T-helper 2 cell (primary cell): ENCODE measurements at regions not wholly inside any gene's neighbourhood (a gene's known extent, or its start where the extent isn't known, plus 50 kb on each side); places are given as distances from the start of the nearest gene placed in this dataset.
"Not testable (repeated sequence)": the region's sequence is repeated elsewhere in the genome, so short reads cannot be mapped to it uniquely, and the experiment has no call there.

ENCODE experiments used
- DNase-seq, 5 experiments: peaks; one replicate each; pipeline versions ENCODE4 v3.0.0 to v3.0.0-alpha.2; 2012 to 2022

DNA sequence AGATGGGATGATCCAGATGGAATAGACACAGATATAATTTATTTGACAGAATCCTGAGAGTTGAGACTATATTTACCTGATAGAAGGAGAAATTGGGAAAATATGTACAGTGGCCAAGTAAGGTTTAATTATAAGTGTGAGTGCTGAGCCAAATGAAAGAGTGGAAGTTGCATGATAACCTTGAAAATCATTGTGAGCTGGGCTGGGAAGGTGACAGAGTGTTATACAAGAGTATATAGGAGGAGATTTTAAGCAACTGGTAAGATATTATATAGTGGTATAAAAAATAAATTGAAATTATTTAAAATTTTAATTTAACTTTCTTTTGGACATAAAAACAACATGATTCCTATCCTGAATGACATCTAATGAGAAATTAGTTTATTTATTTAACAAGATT lies 340.8 kb downstream of the NUP35 start:
- no peak for DNase-seq

DNA sequence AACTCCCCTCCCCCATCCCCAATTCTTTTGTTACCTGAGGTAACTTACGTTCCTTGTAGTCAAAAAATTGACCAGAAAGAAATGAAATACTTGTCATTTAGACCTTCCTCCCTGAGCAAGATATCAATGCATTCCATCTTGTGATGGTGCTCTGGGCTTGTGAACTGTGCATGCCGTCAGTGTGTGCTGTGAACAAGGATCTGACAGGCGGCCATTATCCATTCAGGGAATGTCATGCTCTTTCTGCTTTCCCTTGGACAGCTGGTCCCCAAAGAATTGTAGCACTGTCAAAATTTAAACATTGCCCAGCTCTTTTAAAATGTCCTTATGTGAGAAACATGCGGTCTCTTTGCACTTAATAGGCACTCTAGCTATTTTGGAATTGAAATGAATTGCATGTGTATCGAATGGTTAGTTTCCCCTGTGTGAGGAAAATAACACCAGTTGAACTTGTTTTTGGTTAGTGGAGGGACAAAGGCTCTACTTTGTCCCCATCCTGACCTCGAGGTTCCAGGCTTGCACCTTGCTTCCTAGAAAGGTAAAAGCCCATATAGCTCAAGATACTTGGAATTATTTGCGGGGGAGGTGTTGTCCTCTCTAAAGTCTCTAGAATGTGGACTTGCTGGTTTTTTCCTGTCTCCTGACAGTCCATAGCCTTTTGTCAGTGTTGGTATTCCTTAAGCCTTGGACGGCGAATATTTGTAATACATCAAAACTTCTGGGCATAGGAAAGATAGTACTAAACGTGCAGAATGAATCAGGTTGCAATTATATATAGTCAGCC lies 350.9 kb downstream of the NUP35 start:
- DNase-seq: no peak

DNA sequence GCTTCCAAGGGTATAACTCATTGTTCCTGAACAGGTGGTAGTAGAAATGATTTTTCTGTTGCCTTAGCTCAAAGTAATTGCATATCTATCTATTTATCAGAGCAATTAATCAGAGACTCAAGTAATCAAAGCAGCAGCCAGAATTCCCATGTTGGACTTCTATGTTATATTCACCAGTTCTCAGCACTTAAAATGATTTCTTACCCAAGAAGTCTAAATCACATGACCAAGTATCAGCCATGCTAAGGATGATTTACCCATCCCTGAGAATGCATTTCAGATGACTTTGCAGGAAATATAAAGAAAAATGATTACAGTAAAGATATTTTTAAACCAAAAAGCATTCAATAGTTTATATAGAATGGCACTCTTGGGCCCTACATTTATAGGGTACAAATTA lies 352.2 kb downstream of the NUP35 start:
- no peak for DNase-seq

DNA sequence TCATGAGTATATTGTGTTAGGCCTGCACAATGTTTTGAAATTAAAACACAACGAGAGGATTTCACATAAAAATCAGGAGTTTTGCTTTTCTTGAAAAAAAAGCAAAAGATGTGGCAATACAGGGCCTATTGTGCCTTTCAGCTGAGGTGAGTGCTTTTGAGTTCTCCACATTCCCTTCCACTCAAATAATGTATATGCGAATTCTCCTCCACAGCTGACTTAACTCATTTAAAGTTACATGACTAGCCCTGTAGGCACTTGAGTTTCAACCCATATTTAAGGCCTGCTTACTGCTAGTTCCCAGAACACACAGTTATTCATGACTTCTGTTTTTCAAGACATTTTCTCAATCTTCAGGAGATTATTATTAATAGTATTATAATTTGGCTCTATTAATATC lies 353.1 kb downstream of the NUP35 start:
- no peak for DNase-seq

DNA sequence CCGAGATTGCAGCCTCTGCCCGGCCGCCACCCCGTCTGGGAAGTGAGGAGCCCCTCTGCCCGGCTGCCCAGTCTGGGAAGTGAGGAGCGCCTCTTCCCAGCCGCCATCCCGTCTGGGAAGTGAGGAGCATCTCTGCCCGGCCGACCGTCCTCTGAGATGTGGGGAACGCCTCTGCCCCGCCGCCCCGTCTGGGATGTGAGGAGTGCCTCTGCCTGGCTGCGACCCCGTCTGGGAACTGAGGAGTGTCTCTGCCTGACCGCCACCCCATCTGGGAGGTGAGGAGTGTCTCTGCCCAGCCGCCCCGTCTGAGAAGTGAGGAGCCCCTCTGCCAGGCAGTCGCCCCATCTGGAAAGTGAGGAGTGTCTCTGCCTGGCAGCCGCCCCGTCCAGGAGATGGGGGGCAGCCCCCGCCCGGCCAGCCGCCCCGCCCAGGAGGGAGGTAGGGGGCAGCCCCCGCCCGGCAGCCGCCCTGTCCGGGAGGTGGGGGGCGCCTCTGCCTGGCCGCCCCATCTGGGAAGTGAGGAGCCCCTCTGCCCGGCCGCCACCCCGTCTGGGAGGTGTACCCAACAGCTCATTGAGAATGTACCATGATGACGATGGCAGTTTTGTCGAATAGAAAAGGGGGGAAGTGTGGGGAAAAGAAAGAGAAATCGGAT lies 354.8 kb downstream of the NUP35 start:
- DNase-seq: not testable (repeated sequence)

DNA sequence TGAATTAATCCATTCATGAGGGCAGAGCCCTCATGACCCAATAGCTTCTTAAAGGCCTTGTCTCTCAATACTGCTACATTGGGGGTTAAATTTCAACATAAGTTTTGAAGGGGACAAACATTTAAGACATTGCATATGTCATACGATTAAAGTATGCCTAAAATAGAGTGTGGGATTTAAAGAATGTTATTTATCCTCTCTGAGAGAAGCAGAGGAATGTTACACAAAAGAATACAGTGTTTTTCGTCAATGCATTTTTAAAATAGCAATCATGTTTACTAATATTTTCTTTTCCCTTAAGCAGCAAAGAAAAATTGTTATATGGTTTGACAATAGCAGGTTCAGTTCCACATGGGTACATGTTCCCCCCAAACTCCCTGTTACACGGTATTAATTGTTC lies 363.1 kb downstream of the NUP35 start:
- DNase-seq: no peak

DNA sequence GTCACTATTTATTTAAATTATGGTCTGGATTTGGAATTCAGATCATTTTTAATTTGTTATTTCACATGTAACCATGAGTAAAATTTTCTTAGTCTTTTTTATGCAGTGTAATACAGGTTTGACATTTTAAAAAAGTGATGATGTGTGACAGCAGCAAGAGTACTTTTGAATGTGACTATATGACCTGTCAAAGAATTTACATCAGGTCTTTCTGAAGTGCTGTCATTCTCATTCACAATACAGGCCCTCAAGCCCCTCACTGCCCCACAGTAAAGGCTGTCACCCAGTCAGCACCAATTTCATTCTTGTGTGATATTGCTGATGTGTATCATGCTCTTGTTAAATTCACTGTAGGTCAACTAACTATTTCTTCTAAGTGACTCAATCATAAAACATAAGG lies 364.2 kb downstream of the NUP35 start:
- no peak for DNase-seq

DNA sequence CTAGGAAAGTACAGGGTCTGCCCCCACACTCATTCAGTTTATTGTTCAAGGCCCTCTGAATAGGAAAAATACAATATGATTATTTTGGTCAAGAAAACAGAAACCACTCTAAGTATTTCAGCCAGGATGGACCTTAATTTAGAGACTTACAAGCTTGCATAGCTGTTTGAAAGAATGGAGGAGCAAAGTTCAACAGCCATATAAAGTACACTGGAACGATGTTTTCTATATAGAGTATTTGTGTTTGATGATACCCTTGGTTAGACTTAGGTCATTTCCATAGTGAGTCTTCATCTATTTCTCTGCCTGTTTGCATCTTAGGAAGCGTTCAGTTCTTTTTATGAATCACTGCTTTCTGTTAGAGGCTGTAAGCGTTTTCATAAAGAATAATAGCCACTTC lies 366.2 kb downstream of the NUP35 start:
- no peak for DNase-seq

DNA sequence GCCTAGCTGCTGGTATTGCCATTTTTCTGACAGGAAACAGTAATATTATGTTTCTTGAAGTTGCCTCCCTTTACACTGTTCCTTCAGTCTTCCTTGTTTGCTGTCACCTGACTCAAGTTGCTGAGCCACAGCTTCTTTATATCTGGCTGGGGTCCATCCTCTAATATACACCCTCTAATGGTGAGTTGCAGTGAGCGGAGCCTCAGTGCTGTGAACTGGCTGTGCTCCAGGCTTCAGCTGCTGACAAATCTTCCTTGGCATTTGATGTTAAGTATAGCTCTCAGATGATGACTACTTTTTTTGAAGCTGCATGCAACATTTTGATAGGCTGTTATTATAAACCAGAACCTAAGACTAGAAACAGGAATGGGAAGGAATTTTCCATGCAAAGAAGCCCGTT lies 366.7 kb downstream of the NUP35 start:
- no peak for DNase-seq

DNA sequence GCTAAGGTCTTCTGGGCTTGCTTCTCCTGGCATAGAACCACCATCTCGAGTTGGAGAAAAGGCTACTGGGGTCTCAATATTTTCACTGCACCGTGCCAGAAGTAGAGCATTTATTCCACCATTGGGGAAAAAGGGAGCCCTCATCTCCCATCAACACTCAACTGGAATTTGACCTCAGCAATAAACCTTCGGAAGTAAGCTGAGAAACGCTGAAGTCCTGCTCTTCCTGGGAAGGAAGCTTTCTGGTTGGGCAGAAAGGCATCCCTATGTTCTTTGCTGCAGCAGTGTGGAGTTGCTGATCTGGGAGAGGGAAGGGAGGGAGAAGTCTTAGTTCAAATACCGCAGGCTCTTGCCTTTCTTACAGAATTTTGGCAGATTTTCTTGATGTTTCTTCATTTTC lies 368.8 kb downstream of the NUP35 start:
- DNase-seq: no peak

DNA sequence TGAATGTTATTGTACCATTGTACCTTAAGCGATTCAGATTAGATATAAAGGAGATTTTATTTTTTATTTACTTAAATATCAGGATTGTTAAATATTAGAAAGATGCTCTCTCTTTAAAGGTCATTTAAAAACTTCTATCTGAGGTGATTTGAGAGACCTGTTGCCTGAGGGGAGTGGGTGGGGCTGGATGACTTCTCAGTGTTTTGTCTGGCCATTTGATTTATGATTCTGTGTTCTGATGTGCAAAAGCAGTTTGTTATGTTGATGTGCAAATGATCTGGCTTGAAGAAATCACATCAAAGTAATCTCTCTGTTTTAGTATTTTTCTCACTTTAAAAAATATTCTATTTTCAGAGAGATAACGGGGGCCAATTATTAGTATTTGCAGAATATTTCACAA lies 370.8 kb downstream of the NUP35 start:
- no peak for DNase-seq

DNA sequence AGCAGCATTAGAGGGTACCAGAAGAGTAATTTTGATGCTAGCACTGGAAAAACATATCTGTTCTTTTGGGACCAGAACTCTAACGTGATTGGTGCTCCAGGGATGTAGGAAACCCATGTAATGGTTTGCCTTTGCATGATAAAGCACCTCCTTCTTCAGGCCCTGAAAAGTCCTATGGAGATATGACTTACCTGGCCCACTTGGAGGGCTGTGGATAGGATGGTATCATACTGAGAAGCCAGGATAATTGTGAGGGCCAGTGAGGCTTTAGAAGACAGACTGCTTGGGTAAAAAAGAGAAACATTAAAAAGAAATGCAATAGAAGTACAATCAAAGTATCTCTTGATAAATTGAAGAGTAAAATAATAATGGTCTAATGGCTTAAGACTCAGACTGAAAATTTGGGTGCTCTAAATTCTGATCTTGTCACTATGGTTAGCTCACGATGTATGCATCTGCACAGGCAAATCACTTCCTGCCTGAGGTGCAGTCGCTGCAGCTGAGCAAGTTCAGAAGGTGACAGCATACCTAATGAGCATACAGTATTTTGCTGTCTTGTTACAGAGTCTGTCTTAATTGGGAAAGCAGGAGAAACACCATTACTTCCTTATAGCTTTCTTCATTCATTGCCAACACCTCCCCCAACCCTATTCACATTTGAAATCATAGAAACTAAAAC lies 371.5 kb downstream of the NUP35 start:
- DNase-seq: peak in 1 of 5 experiments; percentile 30

DNA sequence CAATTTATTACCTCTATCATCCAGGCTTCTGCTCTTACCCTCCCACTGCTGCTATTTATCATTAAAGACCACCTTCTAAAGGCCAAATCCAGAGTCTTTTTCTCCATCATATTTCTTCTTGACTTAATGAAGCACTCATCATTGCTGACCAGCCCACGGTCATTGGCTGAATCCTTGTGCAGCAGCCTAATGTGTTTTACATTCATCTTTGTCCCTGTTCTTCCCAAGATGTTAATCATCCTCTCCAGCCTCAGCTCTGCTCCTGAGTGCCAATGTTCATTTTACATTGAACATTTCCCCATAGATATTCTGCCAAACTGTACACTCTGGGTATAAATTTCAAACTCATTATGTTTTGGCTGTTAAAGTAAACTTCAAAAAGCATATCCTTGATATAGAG lies 373.6 kb downstream of the NUP35 start:
- no peak for DNase-seq

DNA sequence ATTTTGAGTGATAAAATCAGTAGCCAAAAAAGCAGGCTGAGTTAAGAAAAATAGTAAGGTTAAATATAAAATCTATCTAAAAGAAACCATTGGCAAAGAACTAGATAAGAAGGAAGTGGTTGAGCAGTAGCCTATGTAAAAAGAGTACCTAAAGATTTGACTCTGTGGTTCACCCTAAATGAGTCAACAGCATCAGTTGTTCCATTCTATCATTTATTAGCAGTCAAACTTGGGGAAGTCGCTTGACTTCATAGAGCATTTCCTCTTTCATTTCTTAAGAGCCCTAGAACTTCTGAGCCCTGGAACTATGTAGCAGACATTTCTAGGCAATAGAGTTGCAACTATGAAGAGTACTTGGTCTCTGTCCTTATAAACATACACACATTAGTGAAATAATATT lies 381.7 kb downstream of the NUP35 start:
- peak in 1 of 5 experiments; percentile 14 for DNase-seq

DNA sequence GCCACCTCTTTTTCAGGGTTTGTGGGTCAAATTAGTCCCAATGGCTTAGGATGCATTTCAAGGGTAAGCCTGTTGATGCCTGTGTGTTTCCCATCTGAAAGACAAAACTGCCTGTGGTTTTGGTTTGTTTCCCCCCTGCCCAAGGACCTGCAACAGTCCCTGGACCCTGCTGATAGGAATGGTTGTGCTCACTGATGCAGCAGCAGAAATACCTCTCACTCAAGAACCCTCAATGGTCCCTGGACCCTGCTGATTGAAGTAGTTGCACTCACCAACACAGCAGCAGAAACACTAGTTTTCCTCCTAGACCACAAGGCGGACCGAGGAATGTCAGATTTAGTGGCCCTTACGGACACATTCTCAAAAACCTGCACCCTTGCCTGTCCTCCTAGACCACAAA lies 386.9 kb downstream of the NUP35 start:
- DNase-seq: no peak

DNA sequence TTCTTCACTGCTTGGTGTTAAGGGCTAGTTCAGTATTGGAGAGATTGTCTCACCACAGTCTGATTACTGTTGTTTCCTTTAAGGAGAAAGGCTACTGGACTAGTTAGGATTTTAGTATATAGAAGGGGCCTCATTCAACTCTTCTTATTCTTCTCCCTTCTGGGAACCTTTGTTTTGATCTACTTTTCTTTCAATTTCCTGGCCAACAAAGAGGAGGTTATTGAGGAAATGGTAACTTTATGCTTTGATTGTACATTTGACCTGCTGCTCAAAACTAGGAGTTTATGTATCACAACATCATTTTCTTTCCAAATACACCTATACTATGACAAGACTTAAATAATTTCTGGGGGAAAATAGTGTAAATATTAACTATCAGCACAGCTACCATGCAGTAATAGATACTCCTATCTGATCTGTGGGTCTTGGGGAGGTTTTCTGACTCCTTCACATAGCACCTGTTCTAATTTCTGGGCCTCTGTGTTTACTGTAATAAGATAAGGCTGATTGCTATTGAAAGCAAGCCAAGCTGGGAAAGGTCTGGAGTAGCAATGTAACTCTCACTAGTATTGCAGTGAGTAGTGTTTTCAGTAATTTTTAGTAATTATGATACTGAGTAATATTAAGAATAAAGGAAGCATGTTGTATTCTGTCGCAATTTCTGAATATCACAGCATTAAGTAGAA lies 395.3 kb downstream of the NUP35 start:
- DNase-seq: no peak

DNA sequence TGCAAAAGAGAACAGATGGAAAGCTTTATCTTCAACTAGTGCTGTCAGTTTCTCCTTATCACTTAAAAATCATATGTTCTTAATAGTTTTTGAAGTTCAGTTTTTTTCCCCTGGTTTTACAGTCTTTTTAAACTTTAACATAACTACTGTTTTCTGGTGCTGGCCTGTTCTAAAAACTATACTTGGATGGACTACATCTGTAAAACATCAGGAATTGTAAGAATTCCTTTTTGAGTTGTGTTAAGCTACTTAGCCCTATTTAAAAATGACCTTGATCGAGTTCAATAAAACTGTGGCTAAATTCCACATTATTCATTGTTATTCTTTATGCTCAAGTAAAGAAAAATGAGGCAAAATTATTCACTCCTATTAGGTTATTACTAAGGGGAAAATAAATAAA lies 397.7 kb downstream of the NUP35 start:
- no peak for DNase-seq

DNA sequence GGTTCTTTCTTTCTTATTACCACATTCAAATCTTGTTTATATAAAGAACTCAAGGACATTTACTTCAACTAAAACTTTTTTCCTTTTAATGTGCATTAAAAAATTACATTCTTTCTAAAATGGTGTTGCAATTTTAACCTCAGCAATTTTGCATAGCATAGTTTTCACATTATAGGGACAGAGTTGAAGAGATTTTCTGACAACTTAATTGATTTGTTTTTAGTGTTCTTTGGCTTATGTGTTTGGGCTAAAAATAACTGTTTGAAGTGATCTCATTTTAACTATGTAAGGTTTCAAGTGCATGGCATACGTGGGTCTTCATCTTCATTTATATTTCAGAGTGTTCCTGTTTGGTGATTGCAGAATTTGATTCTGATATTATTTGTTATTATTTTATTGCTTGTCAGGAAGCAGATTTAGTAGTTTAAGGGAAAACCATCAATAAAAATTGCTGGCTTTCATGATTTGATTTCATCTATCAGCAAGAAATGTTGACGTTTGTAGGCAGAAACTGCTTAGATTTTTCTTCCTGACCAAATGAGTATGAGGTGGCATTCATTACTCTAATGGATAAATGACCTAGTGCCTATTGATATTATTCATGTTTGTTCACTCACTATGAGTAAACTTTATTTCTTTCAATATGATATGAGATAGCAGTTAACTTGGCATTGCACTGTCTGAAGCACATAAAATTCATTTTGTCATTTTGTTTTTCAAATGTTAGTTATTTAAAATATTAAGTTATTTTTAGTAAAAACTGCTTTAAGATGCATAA lies 398.4 kb downstream of the NUP35 start:
- no peak for DNase-seq

DNA sequence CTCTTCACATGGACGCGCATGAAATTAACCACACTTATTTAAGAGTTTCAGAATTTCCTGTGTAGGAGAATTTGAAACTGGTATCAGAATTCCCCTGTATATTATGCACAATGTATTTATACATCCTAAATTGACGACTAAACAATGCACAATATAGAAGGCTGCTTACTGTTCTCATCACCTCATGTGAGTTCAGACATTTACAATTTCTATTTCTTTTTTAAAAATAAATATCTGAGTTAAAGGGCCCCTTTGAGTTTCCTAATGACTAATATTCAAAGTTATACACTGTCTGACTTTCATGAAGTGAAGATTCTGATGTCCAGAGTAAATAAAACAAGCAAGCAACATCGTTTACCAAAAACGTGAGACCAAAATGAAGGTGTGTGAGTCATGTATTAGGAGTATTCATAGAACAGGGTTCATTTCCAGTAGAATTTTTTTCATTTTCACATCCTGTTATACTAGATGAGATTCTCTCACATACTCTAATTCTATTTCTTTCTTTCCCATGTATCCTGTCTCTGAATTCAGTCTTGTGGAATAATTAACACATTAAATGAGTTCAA lies 406.2 kb downstream of the NUP35 start:
- no peak for DNase-seq

DNA sequence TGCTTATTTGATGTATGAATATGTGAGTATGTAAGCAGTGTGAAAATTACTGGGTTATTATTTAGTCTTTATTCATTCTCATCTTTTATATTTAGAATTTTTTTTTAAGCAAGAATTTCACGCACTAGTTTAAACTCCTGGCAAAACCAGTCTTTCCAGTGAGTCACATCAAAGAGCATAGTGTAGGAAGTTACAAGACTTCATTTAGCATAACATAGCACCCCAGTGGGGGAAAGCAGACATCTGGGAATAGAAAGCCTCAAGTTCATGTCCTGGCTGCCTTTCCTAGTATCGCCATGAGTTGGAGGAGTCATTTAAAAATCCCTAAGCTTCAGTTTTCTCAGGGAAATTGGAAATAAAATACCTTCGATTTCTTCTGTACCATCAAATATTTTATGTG lies 408.3 kb downstream of the NUP35 start:
- DNase-seq: no peak

DNA sequence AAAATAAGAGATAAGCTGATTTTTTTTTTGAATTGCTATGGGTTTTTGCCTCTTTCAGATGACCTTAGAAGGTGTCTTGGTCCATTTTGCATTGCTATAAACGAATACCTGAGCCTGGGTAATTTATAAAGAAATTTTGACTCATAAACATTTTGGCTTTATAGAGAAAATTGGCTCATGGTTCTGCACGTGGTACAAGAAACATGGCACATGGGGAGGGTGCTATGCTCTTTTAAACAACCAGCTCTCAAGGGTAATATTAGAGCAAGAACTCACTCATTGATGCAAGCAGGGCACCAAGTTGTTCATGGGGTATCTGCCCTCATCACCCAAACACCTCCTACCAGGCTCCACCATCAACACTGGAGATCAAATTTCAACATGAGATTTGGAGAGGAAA lies 408.8 kb downstream of the NUP35 start:
- no peak for DNase-seq

DNA sequence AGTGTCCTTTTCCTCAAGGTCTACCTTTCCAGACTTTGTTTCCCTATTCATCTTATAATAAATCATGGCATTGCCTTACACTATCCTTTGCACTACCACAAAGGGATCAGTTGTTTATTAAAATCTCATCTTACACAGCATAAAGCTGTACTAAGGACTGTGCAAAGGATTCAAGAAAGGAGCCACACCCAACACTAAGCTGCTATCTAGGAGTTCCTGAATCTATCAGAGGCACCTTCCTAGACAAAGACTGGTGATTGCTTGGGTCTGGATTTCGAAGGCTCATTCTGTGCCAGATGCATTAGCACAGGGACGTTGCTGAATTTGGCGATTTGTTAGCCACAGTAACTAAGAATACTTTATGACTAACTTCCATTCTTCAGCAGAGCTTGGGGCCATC lies 412.0 kb downstream of the NUP35 start:
- no peak for DNase-seq
